ENCODE measurements at regions not wholly inside any gene's neighbourhood (a gene's known extent, or its start where the extent isn't known, plus 50 kb on each side); places are given as distances from the start of the nearest gene placed in this dataset.
"Not testable (repeated sequence)": the region's sequence is repeated elsewhere in the genome, so short reads cannot be mapped to it uniquely, and the experiment has no call there.

DNA sequence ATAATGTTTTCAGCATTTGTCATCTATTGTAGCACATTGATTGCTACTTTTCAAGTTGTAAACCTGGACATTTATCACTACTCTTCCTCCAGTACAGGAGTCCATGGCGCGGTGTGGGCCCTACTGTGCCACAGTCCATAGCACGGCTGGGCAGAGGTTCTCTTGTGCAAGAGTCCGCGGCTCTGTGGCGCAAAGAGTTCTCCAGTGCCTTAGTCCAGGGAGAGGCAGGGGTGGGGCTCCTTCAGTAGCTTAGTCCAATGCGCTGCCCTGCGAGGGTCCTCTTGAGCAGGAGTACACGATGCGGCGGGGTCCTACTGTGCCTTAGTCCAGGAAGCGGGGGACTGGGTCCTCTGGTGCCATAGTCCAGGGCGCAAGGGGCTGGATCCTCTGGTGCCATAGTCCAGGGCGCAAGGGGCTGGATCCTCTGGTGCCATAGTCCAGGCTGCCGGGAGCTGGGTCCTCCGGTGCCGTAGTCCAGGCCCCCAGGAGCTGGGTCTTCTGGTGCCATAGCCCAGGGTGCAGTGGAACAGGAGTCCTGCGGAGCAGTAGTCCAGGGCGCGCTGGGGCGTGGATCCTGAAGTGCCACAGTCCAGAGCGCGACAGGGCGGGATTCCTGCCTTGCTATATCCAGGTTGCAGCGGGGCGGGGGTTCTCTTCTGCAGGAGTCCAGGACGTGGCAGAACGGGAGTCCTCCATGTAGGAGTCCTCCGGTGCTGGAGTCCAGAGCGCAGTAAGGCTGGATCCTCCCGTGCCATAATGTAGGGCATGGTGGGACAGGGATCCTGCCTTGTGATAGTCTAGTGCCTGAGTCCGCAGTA, 129.3 kb downstream of the CCDC74A start:
- FAIRE-seq: no peak
- no peak for TF ChIP-seq POLR2A (IDR thresholded peaks at IDR 0.05; ENCODE audit: low read depth, low read length)
- DNase-seq (ENCODE audit: insufficient read length): no peak

- TF ChIP-seq POLR2AphosphoS5 (IDR thresholded peaks at IDR 0.05; ENCODE audit: low read depth, low read length) (no peak), POLR2A (IDR thresholded peaks at IDR 0.05; ENCODE audit: low read depth, low read length) (no peak)
- FAIRE-seq: no peak
- DNase-seq (ENCODE audit: insufficient read length): no peak
These were observed 130.4 kb downstream of the CCDC74A start for GRCh38 chr2:131657895-131658768.

DNA sequence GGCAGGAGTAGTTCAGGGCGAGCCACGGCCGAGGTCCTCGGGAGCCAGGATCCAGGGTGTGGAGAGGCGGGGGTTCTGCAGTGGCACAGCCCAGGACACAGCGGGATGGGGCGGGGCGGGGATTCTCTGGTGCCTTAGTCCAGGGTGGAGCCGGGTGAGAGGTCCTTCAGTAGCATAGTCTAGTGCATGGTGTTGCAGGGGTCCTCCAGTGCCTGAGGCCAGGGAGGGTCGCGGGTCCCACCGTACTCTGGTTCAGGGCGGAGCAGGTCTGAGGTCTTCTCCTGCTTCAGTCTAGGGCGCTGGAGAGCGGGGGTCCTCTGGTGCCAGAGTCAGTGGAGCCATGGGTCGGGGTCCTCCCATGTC, 131.1 kb downstream of the CCDC74A start:
- no peak for DNase-seq (ENCODE audit: insufficient read length)
- no peak for TF ChIP-seq TAF1 (IDR thresholded peaks at IDR 0.05; ENCODE audit: borderline replicate concordance, low read depth, low read length)
- no peak for TF ChIP-seq POLR2A (IDR thresholded peaks at IDR 0.05; ENCODE audit: low read depth, low read length)
- no peak for TF ChIP-seq POLR2AphosphoS5 (IDR thresholded peaks at IDR 0.05; ENCODE audit: low read depth, low read length)
- no peak for FAIRE-seq

DNA sequence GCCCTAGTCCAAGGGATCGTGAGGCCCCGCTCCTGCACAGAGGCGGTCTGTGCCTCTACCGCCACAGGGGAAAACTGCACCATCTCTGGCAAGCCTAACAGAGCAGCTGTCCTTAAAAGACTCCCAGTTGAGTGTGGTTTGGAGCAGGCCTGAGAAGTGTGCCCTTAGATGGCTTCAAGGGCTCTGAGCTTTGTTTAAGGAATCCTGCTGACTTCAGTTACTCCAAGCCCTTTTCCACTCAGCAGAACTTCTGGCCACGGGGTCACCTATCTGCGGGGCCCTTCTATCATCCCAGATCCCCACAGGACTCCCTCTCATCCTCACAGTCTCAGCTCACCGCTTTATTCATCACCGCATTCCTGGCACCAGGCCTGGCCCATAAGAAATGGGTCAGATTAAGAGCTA, 131.5 kb downstream of the CCDC74A start:
- no peak for FAIRE-seq
- TF ChIP-seq POLR2A (IDR thresholded peaks at IDR 0.05; ENCODE audit: low read depth, low read length) (no peak), POLR2AphosphoS5 (IDR thresholded peaks at IDR 0.05; ENCODE audit: low read depth, low read length) (no peak), TAF1 (IDR thresholded peaks at IDR 0.05; ENCODE audit: borderline replicate concordance, low read depth, low read length) (no peak)
- no peak for DNase-seq (ENCODE audit: insufficient read length)

DNA sequence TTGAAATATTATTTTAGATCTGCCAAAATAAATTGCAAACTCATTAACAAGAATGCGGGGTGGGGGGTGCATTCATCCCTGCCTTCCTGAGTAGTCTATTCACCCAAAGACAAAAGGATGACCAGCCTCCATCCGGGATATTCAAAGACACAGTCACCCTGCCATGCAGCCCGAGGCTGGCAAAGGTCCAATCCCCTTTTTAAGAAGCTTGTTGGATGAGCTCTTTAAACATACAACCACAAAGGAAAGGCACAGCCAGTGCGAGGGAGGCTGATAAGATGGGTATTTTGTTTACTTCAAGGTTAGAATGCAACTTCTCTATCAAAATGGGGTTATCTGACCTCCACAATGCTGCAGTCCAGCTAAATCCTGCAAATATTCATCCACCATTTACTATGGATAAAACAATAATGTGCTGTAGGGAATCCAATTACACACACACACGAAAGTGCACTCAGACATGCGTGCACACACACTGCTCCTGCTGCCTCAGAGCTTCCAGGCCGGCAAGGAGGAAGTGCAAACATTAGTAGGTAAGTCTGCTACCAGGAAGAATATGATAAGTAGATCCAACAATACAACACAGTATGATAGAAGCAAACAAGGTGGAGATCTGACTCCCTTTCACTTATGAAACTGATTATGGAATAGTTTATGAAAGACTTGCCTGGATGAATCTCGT, 133.6 kb downstream of the CCDC74A start:
- not testable (repeated sequence) for DNase-seq (ENCODE audit: insufficient read length); FAIRE-seq

DNA sequence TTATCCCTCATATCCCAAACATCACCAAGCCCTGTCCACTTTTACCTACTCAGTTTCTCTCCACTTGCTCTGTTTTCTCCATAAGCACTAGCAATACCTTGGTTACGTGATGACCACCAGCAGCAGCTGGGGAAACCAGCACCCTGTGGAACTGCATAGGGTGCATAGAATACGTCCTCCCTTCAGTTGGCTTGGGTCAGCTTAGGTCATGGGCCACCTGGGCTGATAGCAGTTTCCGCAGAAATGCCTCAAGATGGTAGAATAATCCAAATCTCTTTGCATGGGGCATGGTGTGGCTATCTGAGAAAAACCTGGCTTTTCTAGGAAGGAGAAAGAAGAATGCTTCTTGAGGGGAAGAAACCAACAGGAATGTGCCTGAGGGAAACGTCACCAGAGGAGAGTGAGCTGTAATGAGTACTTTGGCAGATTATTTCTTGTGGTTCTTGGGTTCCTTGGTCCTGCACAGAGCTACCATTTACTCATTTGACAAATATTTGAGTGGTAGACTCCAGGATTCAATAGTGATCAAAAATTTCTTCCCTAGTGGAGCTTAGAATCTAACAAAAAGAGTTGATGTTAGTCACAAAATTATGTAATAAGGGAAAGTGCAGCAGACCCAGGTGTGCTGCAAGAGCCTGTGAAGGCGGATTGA, 134.3 kb downstream of the CCDC74A start:
- not testable (repeated sequence) for DNase-seq (ENCODE audit: insufficient read length); FAIRE-seq

- not testable (repeated sequence) for FAIRE-seq; DNase-seq (ENCODE audit: insufficient read length)
These were observed 135.8 kb downstream of the CCDC74A start for GRCh38 chr2:131663501-131663900.

DNA sequence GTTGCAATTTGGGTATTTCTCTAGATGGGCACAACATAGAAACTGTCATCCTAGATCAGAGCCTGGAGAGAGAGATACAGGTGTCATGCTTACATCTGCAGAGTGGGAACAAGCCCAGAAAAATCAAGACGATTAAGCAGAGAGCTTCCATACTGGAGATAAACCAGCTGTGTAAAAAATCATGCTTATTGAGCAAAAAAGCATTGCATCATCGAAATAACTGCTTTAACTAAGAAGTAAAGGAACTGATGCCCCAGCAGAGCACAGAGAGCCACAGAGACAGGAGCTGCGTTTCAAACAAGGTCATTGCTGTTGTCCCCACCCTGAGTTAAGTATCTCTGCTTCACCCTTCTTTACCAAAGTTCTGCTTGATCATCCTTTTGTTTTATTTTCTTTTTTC, 138.0 kb downstream of the CCDC74A start:
- FAIRE-seq; DNase-seq (ENCODE audit: insufficient read length): not testable (repeated sequence)

DNA sequence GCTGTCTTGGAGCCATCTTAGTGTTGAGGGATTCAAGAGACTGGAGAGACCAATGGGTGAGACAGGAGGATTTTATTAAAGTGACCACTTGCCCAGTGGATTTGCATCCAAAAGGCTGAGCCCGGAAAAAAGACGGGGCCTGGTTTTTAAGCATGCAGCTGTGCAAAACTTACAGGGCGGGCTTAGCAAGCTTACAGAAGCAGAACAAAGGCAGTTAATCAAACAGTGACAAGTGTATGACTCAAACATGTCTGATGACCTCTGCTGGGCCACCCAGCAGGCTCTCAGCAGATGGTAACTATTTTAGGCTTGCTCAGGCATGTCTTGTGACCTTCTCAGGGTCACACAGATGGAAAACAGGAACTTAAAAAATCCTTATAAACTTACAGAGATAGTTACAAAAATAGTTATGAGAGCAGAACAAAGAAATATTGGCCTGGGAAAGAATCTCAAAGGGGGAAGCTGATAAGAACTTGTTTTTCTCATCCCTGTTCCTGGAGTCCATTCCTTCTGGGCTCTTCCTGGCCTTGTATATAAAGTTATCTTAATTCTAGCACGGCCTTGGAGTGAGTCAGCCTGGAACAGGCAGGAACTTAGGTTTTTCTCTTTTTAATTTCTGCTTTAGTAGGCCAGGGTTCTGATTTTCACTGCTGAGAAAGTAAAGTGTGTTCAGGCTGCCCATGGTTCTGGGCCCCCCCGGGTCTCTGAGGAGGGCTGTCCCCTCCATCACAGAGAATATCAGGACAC, 141.3 kb downstream of the CCDC74A start:
- FAIRE-seq; DNase-seq (ENCODE audit: insufficient read length): not testable (repeated sequence)

GRCh38 chr2:131671841-131672470, 144.3 kb downstream of the CCDC74A start:
- not testable (repeated sequence) for FAIRE-seq; DNase-seq (ENCODE audit: insufficient read length)

DNA sequence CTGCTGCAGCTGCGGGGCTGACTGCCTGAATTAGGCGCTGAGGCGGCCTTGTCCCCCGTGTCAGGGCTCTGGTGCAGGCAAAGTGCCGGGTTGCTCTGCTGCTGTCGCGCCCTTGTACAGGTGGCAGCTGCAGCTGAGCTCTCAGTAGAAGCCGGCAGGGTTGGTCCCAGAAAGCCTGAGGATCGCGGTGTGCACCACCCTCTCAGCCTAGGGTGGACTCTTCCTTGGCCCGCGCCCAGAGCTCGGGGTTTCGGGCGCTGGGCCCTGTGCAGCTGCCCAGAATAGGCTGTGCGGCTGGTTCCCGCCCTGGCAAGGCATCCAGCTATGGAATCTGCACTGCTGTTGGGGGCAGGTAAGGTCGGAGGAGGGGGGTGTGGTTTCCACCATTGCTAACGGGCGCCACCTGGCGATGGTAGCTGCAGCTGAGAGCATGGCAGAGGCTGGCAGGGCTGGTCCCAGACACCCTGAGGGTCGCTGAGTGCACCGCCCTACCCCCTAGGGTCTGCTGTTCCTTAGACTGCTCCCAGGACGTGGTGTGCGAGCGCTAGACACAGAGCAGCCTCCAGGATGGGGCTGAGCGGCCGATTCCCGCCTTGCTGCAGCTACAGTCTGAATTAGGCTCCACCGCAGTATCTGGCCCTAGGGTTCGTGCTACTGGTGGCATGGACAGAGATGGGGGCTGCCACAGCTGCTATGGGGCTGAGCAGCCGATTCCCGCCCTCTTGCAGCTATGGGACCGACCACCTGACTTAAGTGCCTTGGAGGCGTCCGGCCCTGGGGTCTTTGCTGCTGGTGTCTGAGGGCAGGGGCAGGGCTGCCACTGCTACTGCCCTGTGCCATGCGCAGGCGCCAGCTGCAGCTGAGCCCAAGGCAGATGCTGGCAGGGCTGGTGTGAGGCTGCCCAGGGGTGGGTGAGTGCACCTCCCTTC, 145.0 kb downstream of the CCDC74A start:
- DNase-seq (ENCODE audit: insufficient read length): peak; percentile 28
- FAIRE-seq: not testable (repeated sequence)
